Activated CD8-positive, alpha-beta T cell treated with anti-CD3 and anti-CD28 coated beads for 36 hours (primary cell): ENCODE measurements at regions not wholly inside any gene's neighbourhood (a gene's known extent, or its start where the extent isn't known, plus 50 kb on each side); places are given as distances from the start of the nearest gene placed in this dataset.

Source experiments
- ATAC-seq: fragments of 200-7000 bp; cut with Tn5 transposase; one replicate; pipeline ENCODE4 v1.10.0; 2021; ENCODE audit warnings: mild to moderate bottlenecking, moderate library complexity
- CTCF ChIA-PET: fragments of 350-600 bp; sonication (Branson Sonifier 250); formaldehyde crosslinking; loops from one replicate; lab custom pipeline; 2021; ENCODE audit warnings: antibody characterized with exemption; lab: Charles Lee
- POLR2A ChIA-PET: fragments of 350-600 bp; sonication (Branson Sonifier 250); formaldehyde crosslinking; loops from one replicate; lab custom pipeline; 2021; ENCODE audit warnings: antibody characterized with exemption; lab: Charles Lee
- DNase-seq: peaks from one replicate; pipeline ENCODE4 v3.0.0-alpha.2; 2020
- H3K27ac Mint-ChIP-seq: one replicate; pipeline ENCODE4 v1.8.0; 2021; ENCODE audit warnings: mild to moderate bottlenecking, mixed read lengths
- H3K27me3 Mint-ChIP-seq: one replicate; pipeline ENCODE4 v1.8.0; 2021; ENCODE audit warnings: mixed read lengths
- H3K36me3 Mint-ChIP-seq: one replicate; pipeline ENCODE4 v1.8.0; 2021; ENCODE audit warnings: low read depth, mixed read lengths
- H3K4me1 Mint-ChIP-seq: one replicate; pipeline ENCODE4 v1.8.0; 2021; ENCODE audit warnings: low read depth, mixed read lengths
- H3K4me3 Mint-ChIP-seq: one replicate; pipeline ENCODE4 v1.8.0; 2021; ENCODE audit warnings: mild to moderate bottlenecking, moderate library complexity, mixed read lengths
- H3K9me3 Mint-ChIP-seq: one replicate; pipeline ENCODE4 v1.8.0; 2021; ENCODE audit warnings: mixed read lengths
- CTCF ChIP-seq: fragments of 200-600 bp; IDR thresholded peaks from one replicate; pipeline ENCODE4 v1.8.0; 2022; ENCODE audit warnings: antibody characterized with exemption, mild to moderate bottlenecking
- intact Hi-C: fragments of 100-400 bp; cut with micrococcal nuclease; formaldehyde crosslinking; loops from one replicate; pipeline ENCODE4 v1.10.0; 2022

GRCh38 chr1:117794073-117794472 lies 135.3 kb downstream of the GDAP2 start:
- Mint-ChIP-seq H3K4me1 (no peaks in the 10 kb centered on the region), H3K27me3 (peaks cover 9% of the 10 kb centered on the region), H3K36me3 (no peaks in the 10 kb centered on the region), H3K9me3 (no peaks in the 10 kb centered on the region), H3K27ac (no peak overlapping the region), H3K4me3 (no peak overlapping the region)
- CTCF ChIA-PET = interaction anchor here (1.1 kb wide), 1 partner anchor 36 kb away, joined by 4 read pairs; no protein-coding TSS in a partner anchor
- DNase-seq (no peak), ATAC-seq (no peak)
- no peak for TF ChIP-seq CTCF
- POLR2A ChIA-PET = interaction anchor here (1.2 kb wide), 1 partner anchor 87 kb away, joined by 4 read pairs; no protein-coding TSS in a partner anchor
- intact Hi-C loops = no loop called here

- intact Hi-C loops = no loop called here
- POLR2A ChIA-PET = no interaction called here
- Mint-ChIP-seq H3K27ac (no peak overlapping the region), H3K4me1 (no peaks in the 10 kb centered on the region), H3K4me3 (no peak overlapping the region), H3K9me3 (no peaks in the 10 kb centered on the region), H3K36me3 (no peaks in the 10 kb centered on the region), H3K27me3 (peaks cover 14% of the 10 kb centered on the region)
- ATAC-seq (no peak), DNase-seq (no peak)
- TF ChIP-seq CTCF = no peak
- CTCF ChIA-PET = interaction anchor here (1.1 kb wide), 1 partner anchor 37 kb away, joined by 4 read pairs; no protein-coding TSS in a partner anchor
Measured at GRCh38 chr1:117795190-117795589, 134.2 kb downstream of the GDAP2 start.

DNA sequence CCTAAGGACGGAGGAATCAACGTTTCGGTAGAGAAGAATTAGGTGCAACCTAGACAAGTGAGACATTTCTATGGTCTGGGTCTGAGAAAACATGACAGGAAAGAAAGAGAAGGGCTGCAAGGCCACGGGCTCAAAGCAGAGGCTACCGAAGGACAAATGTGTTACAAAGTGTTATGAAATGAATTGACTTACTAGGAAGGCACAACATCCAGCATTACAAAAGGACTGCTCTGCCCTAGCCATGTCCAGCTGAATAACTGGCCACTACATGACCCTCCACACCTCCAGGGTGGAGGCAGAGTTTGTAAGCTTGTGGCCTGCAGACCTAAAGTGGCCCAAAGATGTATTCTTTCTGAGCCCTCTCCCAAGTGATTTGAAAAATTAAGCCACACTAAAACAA lies 133.6 kb downstream of the GDAP2 start:
- H3K27me3 Mint-ChIP-seq = peaks cover 14% of the 10 kb centered on the region
- no peaks in the 10 kb centered on the region for H3K9me3 Mint-ChIP-seq
- DNase-seq = no peak
- TF ChIP-seq CTCF = no peak
- ATAC-seq = no peak
- ChIA-PET POLR2A (no interaction called here), CTCF (no interaction called here)
- H3K4me3 Mint-ChIP-seq = no peak overlapping the region
- H3K27ac Mint-ChIP-seq = no peak overlapping the region
- intact Hi-C loops = no loop called here
- H3K36me3 Mint-ChIP-seq = no peaks in the 10 kb centered on the region
- H3K4me1 Mint-ChIP-seq = no peaks in the 10 kb centered on the region

DNA sequence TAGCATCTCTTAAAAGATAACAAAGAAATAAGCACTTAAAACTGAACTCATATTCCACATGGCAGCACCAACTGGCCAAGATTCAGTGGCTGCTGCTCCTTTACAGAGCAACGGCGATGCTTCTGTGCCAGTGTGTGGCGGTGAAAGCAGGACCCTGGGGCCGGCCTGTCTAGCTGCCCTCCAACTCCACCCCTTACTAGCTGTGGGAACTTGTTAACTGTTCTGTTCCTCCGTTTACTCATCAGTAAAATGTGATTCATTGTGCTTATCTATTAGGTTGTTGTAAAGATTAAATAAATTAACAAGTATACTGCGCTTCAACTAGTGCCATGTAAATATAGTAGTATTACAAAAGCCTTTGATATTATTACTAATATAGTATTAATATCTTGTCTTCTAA lies 133.2 kb downstream of the GDAP2 start:
- H3K27ac Mint-ChIP-seq = no peak overlapping the region
- peaks cover 14% of the 10 kb centered on the region for H3K27me3 Mint-ChIP-seq
- H3K36me3 Mint-ChIP-seq = no peaks in the 10 kb centered on the region
- no peak for TF ChIP-seq CTCF
- no peak for ATAC-seq
- no peaks in the 10 kb centered on the region for H3K9me3 Mint-ChIP-seq
- H3K4me3 Mint-ChIP-seq = no peak overlapping the region
- ChIA-PET POLR2A (no interaction called here), CTCF (no interaction called here)
- no peak for DNase-seq
- no peaks in the 10 kb centered on the region for H3K4me1 Mint-ChIP-seq
- intact Hi-C loops = no loop called here

DNA sequence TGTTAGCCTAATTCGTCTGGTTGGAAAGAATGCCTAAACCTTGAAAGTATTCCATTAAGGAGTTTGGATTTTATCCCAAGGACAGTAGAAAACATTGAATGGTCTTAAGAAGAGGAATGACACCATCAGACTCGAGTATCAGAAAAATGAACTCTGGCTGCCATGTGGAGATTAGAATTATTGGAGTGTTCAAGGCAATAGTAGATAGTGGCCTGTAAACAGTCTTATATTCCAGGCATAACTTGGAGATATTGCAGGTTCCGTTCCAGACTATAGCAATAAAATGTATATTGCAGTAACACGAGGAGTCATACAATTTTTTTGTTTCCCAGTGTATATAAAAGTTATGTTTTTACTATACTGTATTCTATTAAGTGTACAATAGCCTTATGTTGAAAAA lies 130.9 kb downstream of the GDAP2 start:
- Mint-ChIP-seq H3K27ac (no peak overlapping the region), H3K27me3 (peaks cover 13% of the 10 kb centered on the region), H3K36me3 (no peaks in the 10 kb centered on the region), H3K9me3 (no peaks in the 10 kb centered on the region), H3K4me1 (no peaks in the 10 kb centered on the region), H3K4me3 (no peak overlapping the region)
- no peak for ATAC-seq
- no peak for DNase-seq
- ChIA-PET CTCF (no interaction called here), POLR2A (no interaction called here)
- intact Hi-C loops = no loop called here
- no peak for TF ChIP-seq CTCF
